HEK293 (cell line): ENCODE measurements at regions not wholly inside any gene's neighbourhood (a gene's known extent, or its start where the extent isn't known, plus 50 kb on each side); places are given as distances from the start of the nearest gene placed in this dataset.

ENCODE experiments used
- CTCF ChIP-seq: fragments of 450-650 bp; formaldehyde crosslinking; IDR thresholded peaks from 2 replicates; pipeline ENCODE4 v1.5.1; 2016; ENCODE audit warnings: missing biosample characterization, missing genetic modification characterization
- HOXA7 ChIP-seq: sonication (generic); formaldehyde crosslinking; IDR thresholded peaks from 2 replicates; pipeline ENCODE4 v1.8.1; 2022; ENCODE audit warnings: missing genetic modification reagents, borderline replicate concordance
- PRDM1 ChIP-seq: fragments of 450-650 bp; formaldehyde crosslinking; IDR thresholded peaks from 2 replicates; pipeline ENCODE4; 2016; ENCODE audit warnings: missing biosample characterization, missing genetic modification characterization
- RBAK ChIP-seq: fragments of 450-650 bp; formaldehyde crosslinking; IDR thresholded peaks from 2 replicates; pipeline ENCODE4 v1.5.1; 2016; ENCODE audit warnings: missing biosample characterization, missing genetic modification characterization
- ZNF302 ChIP-seq: fragments of 450-650 bp; formaldehyde crosslinking; IDR thresholded peaks from 2 replicates; pipeline ENCODE4 v1.5.1; 2016; ENCODE audit warnings: missing biosample characterization, missing genetic modification characterization, low read depth
- ZNF596 ChIP-seq: fragments of 450-650 bp; IDR thresholded peaks from 2 replicates; pipeline ENCODE4 v1.5.0; 2018; ENCODE audit warnings: missing biosample characterization, mild to moderate bottlenecking, missing genetic modification characterization, moderate library complexity
- ZNF660 ChIP-seq: fragments of 450-650 bp; IDR thresholded peaks from 2 replicates; pipeline ENCODE4 v1.5.1; 2018; ENCODE audit warnings: missing biosample characterization, mild to moderate bottlenecking, missing genetic modification characterization

GRCh38 chr6:147837540-147837939 is 329.1 kb downstream of the SAMD5 start:
- TF ChIP-seq CTCF (tag by site-specific recombination) (no peak), ZNF302 (tag by site-specific recombination) (no peak), PRDM1 (tag by site-specific recombination) (no peak), RBAK (tag by site-specific recombination) (no peak), ZNF596 (tag by site-specific recombination) (no peak), HOXA7 (CRISPR knock-in tag) (no peak), ZNF660 (tag by site-specific recombination) (no peak)
